Caco-2 (cell line): ENCODE measurements at regions not wholly inside any gene's neighbourhood (a gene's known extent, or its start where the extent isn't known, plus 50 kb on each side); places are given as distances from the start of the nearest gene placed in this dataset.

Experiments
- BruUV-seq: library from RNA; stranded (reverse); fragments of 400-500 nt; replicated peaks from 2 replicates; lab custom pipeline; 2021; lab: Mats Ljungman, UMichigan
- CTCF ChIA-PET: fragments of 300-600 bp; sonication (Branson Sonifier 250); formaldehyde crosslinking; loops from one replicate; lab custom pipeline; 2022; ENCODE audit warnings: antibody characterized with exemption; lab: Charles Lee
- POLR2A ChIA-PET: fragments of 300-600 bp; sonication (Branson Sonifier 250); formaldehyde crosslinking; loops from one replicate; lab custom pipeline; 2022; ENCODE audit warnings: antibody characterized with exemption; lab: Charles Lee
- DNase-seq, 2 experiments: peaks; one replicate each; pipeline versions ENCODE4 v3.0.0 to v3.0.0-alpha.2; 2020 to 2022
- H3K27me3 ChIP-seq: replicated peaks from 2 replicates; pipeline ENCODE4 v1.6.0; 2011; ENCODE audit warnings: low read length; ENCODE audit not compliant: control insufficient read depth, insufficient read depth
- H3K36me3 ChIP-seq: 2 replicates; pipeline ENCODE4 v1.5.1; 2011; ENCODE audit warnings: low read length; ENCODE audit not compliant: control insufficient read depth, insufficient read depth
- H3K4me1 ChIP-seq: fragments of 250-450 bp; sonication (Bioruptor Pico); 2 replicates; pipeline ENCODE4 v1.5.1; 2020; ENCODE audit warnings: mild to moderate bottlenecking
- H3K4me3 ChIP-seq: 2 replicates; pipeline ENCODE4 v1.5.1; 2011; ENCODE audit warnings: low read depth, mild to moderate bottlenecking, control low read depth, low read length
- H3K9me3 ChIP-seq: fragments of 250-450 bp; sonication (Bioruptor Pico); 2 replicates; pipeline ENCODE4 v1.5.1; 2020; ENCODE audit warnings: mild to moderate bottlenecking, moderate library complexity
- H3K27ac Mint-ChIP-seq: one replicate; pipeline ENCODE4 v1.8.0; 2022; ENCODE audit warnings: mixed read lengths; ENCODE audit not compliant: unreplicated experiment
- H3K27me3 Mint-ChIP-seq: one replicate; pipeline ENCODE4 v1.8.0; 2022; ENCODE audit warnings: mixed read lengths; ENCODE audit not compliant: insufficient read depth, unreplicated experiment
- H3K36me3 Mint-ChIP-seq: one replicate; pipeline ENCODE4 v1.8.0; 2022; ENCODE audit warnings: mild to moderate bottlenecking, mixed read lengths; ENCODE audit not compliant: insufficient read depth, unreplicated experiment
- H3K4me1 Mint-ChIP-seq: one replicate; pipeline ENCODE4 v1.8.0; 2022; ENCODE audit warnings: low read depth, mixed read lengths; ENCODE audit not compliant: unreplicated experiment
- H3K4me3 Mint-ChIP-seq: one replicate; pipeline ENCODE4 v1.8.0; 2022; ENCODE audit warnings: mild to moderate bottlenecking, moderate library complexity, mixed read lengths; ENCODE audit not compliant: unreplicated experiment
- H3K9me3 Mint-ChIP-seq: one replicate; pipeline ENCODE4 v1.8.0; 2022; ENCODE audit warnings: mixed read lengths; ENCODE audit not compliant: unreplicated experiment
- intact Hi-C: fragments of 100-400 bp; cut with micrococcal nuclease; formaldehyde crosslinking; loops from one replicate; pipeline ENCODE4 v1.10.0; 2022; ENCODE audit not compliant: unreplicated experiment
- TF ChIP-seq, protein P1 (sequence below), 2 experiments: fragments of 200-600 bp in 1 of 2; IDR thresholded peaks; 1 replicate in 1 of 2; 2 replicates in 1 of 2; pipeline versions ENCODE4 v1.5.1 to v1.8.0; 2011 to 2022; ENCODE audit warnings: antibody characterized with exemption in 1 of 2, control low read depth in 1 of 2, inconsistent platforms in 1 of 2, low read depth in 1 of 2, low read length in 1 of 2, mild to moderate bottlenecking in 1 of 2, moderate library complexity in 1 of 2; ENCODE audit not compliant: insufficient read depth in 1 of 2, severe bottlenecking in 1 of 2, unreplicated experiment in 1 of 2

DNA sequence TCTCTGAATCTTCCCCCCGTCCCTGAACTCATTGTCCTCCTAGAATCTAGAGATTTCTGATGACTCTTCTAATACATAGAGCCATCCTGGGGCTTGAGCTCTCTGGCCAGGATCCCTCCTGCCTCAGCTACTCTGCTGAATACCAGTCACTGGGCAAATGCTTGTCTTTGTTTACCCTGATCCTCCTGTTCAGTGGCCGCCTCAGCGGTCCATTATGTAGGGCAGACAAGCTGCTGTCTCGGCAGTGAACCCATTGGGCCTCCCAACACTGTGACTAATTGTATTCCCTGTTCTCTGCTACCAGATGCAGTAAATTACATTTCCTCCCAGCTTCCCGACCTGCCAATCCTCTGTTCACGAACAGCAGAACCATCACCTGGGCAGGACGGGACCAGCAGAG, 151.6 kb downstream of the PALM2AKAP2 start:
- no peaks in the 10 kb centered on the region for H3K27me3 ChIP-seq
- no TSS peak for BruUV-seq
- H3K4me3 ChIP-seq = no peak overlapping the region
- no peaks in the 10 kb centered on the region for H3K36me3 ChIP-seq
- CTCF ChIA-PET = no interaction called here
- H3K27ac Mint-ChIP-seq = no peak overlapping the region
- H3K4me1 Mint-ChIP-seq = no peaks in the 10 kb centered on the region
- intact Hi-C loops = no loop called here
- TF ChIP-seq, protein P1, sequence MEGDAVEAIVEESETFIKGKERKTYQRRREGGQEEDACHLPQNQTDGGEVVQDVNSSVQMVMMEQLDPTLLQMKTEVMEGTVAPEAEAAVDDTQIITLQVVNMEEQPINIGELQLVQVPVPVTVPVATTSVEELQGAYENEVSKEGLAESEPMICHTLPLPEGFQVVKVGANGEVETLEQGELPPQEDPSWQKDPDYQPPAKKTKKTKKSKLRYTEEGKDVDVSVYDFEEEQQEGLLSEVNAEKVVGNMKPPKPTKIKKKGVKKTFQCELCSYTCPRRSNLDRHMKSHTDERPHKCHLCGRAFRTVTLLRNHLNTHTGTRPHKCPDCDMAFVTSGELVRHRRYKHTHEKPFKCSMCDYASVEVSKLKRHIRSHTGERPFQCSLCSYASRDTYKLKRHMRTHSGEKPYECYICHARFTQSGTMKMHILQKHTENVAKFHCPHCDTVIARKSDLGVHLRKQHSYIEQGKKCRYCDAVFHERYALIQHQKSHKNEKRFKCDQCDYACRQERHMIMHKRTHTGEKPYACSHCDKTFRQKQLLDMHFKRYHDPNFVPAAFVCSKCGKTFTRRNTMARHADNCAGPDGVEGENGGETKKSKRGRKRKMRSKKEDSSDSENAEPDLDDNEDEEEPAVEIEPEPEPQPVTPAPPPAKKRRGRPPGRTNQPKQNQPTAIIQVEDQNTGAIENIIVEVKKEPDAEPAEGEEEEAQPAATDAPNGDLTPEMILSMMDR (IDR thresholded peaks at IDR 0.05; ENCODE audit: insufficient read depth in 1 of 2, low read depth in 1 of 2, low read length in 1 of 2, severe bottlenecking in 1 of 2, unreplicated experiment in 1 of 2) = no peak
- no peaks in the 10 kb centered on the region for H3K36me3 Mint-ChIP-seq
- H3K27me3 Mint-ChIP-seq = peaks cover 6% of the 10 kb centered on the region
- DNase-seq = no peak
- no peak overlapping the region for H3K4me3 Mint-ChIP-seq
- no peaks in the 10 kb centered on the region for H3K9me3 Mint-ChIP-seq
- no peaks in the 10 kb centered on the region for H3K9me3 ChIP-seq
- H3K4me1 ChIP-seq = no peaks in the 10 kb centered on the region
- POLR2A ChIA-PET = no interaction called here

DNA sequence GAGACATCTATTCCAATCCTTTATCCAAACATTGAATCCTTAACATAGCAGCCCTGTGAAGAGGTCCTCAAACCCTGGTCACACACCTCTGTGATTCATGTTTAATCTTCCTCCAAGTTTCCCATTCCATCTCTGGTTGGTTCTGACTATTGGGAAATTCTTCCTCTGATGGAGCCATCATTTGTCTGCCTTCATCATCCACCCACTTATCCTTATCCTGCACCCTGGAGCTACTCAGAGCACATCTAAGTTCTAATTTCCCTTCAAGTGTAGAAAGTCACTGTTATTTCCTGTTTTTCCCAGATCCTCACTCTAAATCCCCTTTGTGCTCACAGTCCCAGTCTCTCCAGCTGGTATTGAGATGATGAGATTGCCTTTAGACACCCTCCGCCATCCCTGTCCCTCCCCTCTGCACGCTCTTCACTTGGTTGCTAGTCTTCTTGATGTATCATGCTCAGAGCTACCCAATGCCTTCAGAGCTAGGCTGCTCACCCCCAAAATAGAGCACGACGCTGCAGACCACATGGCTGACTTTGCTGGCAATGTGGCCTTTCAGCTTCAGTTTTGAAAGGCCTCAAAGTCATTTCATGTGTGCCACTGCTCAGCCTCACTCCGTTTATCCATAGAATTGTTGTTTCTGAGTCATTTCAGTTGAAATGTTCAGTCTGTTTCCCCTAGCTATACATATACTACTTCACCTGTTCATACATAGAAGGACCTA, 154.3 kb downstream of the PALM2AKAP2 start:
- Mint-ChIP-seq H3K36me3 (no peaks in the 10 kb centered on the region), H3K4me3 (no peak overlapping the region), H3K4me1 (no peaks in the 10 kb centered on the region), H3K27ac (no peak overlapping the region), H3K27me3 (peaks cover 9% of the 10 kb centered on the region), H3K9me3 (no peaks in the 10 kb centered on the region)
- TF ChIP-seq, protein P1 (IDR thresholded peaks at IDR 0.05; ENCODE audit: insufficient read depth in 1 of 2, low read depth in 1 of 2, low read length in 1 of 2, severe bottlenecking in 1 of 2, unreplicated experiment in 1 of 2) = no peak
- no peak overlapping the region for H3K4me3 ChIP-seq
- no peaks in the 10 kb centered on the region for H3K4me1 ChIP-seq
- no TSS peak for BruUV-seq
- intact Hi-C loops = no loop called here
- ChIA-PET POLR2A (no interaction called here), CTCF (no interaction called here)
- no peak for DNase-seq
- H3K9me3 ChIP-seq = no peaks in the 10 kb centered on the region
- no peaks in the 10 kb centered on the region for H3K36me3 ChIP-seq
- H3K27me3 ChIP-seq = no peaks in the 10 kb centered on the region

DNA sequence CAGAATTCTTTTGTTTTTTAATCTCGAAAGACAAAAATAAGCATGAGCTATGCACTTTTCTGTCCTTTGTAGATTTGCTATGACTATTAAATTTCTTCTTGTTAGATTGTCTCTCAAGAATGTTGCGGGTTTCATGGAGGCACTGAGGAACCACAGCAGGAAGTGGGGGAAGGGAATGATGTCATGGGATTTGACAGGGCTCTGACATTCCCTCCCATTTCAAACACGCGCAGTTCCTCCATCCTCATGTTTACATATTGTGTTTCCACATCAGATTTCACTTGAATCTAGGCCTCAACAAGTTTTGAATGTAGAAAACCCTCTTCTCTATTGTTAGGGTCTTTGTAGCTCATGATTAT, 154.8 kb downstream of the PALM2AKAP2 start:
- Mint-ChIP-seq H3K27ac (no peak overlapping the region), H3K9me3 (no peaks in the 10 kb centered on the region), H3K4me3 (no peak overlapping the region), H3K36me3 (no peaks in the 10 kb centered on the region), H3K4me1 (no peaks in the 10 kb centered on the region), H3K27me3 (peaks cover 9% of the 10 kb centered on the region)
- no peaks in the 10 kb centered on the region for H3K36me3 ChIP-seq
- BruUV-seq = no TSS peak
- no peaks in the 10 kb centered on the region; the same call in 1 of the 2 replicates for H3K4me1 ChIP-seq
- DNase-seq = no peak
- POLR2A ChIA-PET = no interaction called here
- no peaks in the 10 kb centered on the region for H3K27me3 ChIP-seq
- intact Hi-C loops = no loop called here
- CTCF ChIA-PET = no interaction called here
- no peak overlapping the region for H3K4me3 ChIP-seq
- H3K9me3 ChIP-seq = no peaks in the 10 kb centered on the region
- TF ChIP-seq, protein P1 (IDR thresholded peaks at IDR 0.05; ENCODE audit: insufficient read depth in 1 of 2, low read depth in 1 of 2, low read length in 1 of 2, severe bottlenecking in 1 of 2, unreplicated experiment in 1 of 2) = no peak
